ENCODE measurements at regions not wholly inside any gene's neighbourhood (a gene's known extent, or its start where the extent isn't known, plus 50 kb on each side); places are given as distances from the start of the nearest gene placed in this dataset.

- H3K27ac ChIP-seq = no peak overlapping the region
- TF ChIP-seq CTCF (conservative IDR thresholded peaks at IDR 0.05) = no peak
These were observed 1550.1 kb downstream of the MAT2B start for GRCh38 chr5:165055476-165055875.

- TF ChIP-seq CTCF (conservative IDR thresholded peaks at IDR 0.05) = no peak
- H3K27ac ChIP-seq = peak overlapping the region; percentile 6
These were observed 1551.7 kb downstream of the MAT2B start for GRCh38 chr5:165057145-165057544.

- TF ChIP-seq CTCF (conservative IDR thresholded peaks at IDR 0.05) = no peak
- H3K27ac ChIP-seq = no peak overlapping the region
These were observed 1561.4 kb downstream of the MAT2B start for GRCh38 chr5:165066751-165067385.

GRCh38 chr5:165076686-165077085 is 1571.3 kb downstream of the MAT2B start:
- no peak overlapping the region for H3K27ac ChIP-seq
- no peak for TF ChIP-seq CTCF (conservative IDR thresholded peaks at IDR 0.05)

GRCh38 chr5:165079389-165079788 is 1574.0 kb downstream of the MAT2B start:
- TF ChIP-seq CTCF (conservative IDR thresholded peaks at IDR 0.05) = no peak
- H3K27ac ChIP-seq = no peak overlapping the region

GRCh38 chr5:165083394-165083793 is 1578.0 kb downstream of the MAT2B start:
- no peak for TF ChIP-seq CTCF (conservative IDR thresholded peaks at IDR 0.05)

GRCh38 chr5:165086465-165086864 is 1581.0 kb downstream of the MAT2B start:
- H3K27ac ChIP-seq = no peak overlapping the region
- no peak for TF ChIP-seq CTCF (conservative IDR thresholded peaks at IDR 0.05)

More at GRCh38 chr5:165083394-165083793, 1578.0 kb downstream of the MAT2B start:
- H3K27ac ChIP-seq = no peak overlapping the region
